Neural cell (in vitro differentiated cells): ENCODE measurements at regions not wholly inside any gene's neighbourhood (a gene's known extent, or its start where the extent isn't known, plus 50 kb on each side); places are given as distances from the start of the nearest gene placed in this dataset.

Source experiments
- H2AFZ ChIP-seq: fragments of 200-600, 300-800 bp; sonication (generic), shearing (Covaris generic); 2 replicates; pipeline ENCODE4 v1.6.0; 2014; ENCODE audit warnings: low read depth, mild to moderate bottlenecking, antibody characterized with exemption, low read length, moderate library complexity
- H3F3A ChIP-seq: fragments of 200-600 bp; shearing (Covaris generic); 2 replicates; pipeline ENCODE4 v1.6.1; 2016; ENCODE audit warnings: mild to moderate bottlenecking, moderate library complexity, mixed read lengths, antibody characterized with exemption, low read length; ENCODE audit not compliant: insufficient read depth, poor library complexity, severe bottlenecking
- H3K27ac ChIP-seq: fragments of 200-600, 300-800 bp; sonication (generic), shearing (Covaris generic); 2 replicates; pipeline ENCODE4 v1.5.1; 2014; ENCODE audit warnings: mild to moderate bottlenecking, low read length, moderate library complexity
- H3K27me3 ChIP-seq: fragments of 300-800, 200-600 bp; sonication (generic), shearing (Covaris generic); 2 replicates; pipeline ENCODE4 v1.6.0; 2014; ENCODE audit warnings: mild to moderate bottlenecking, low read depth, low read length, moderate library complexity; ENCODE audit not compliant: insufficient read depth
- H3K36me3 ChIP-seq: fragments of 300-800, 200-600 bp; sonication (generic), shearing (Covaris generic); 2 replicates; pipeline ENCODE4 v1.5.1; 2014; ENCODE audit warnings: mild to moderate bottlenecking, antibody characterized with exemption, low read length, moderate library complexity; ENCODE audit not compliant: insufficient read depth
- H3K4me2 ChIP-seq: fragments of 300-800, 200-600 bp; sonication (generic), shearing (Covaris generic); 2 replicates; pipeline ENCODE4 v1.6.0; 2014; ENCODE audit warnings: mild to moderate bottlenecking, low read length
- H3K4me3 ChIP-seq: fragments of 300-800, 200-600 bp; sonication (generic), shearing (Covaris generic); 2 replicates; pipeline ENCODE4 v1.5.1; 2014; ENCODE audit warnings: mild to moderate bottlenecking, low read length, moderate library complexity
- H3K79me2 ChIP-seq: fragments of 200-600 bp; shearing (Covaris generic); replicated peaks from 2 replicates; pipeline ENCODE4 v1.6.0; 2014; ENCODE audit warnings: mild to moderate bottlenecking, low read length, moderate library complexity; ENCODE audit not compliant: insufficient read depth
- H3K9ac ChIP-seq: fragments of 300-800, 200-600 bp; sonication (generic), shearing (Covaris generic); 2 replicates; pipeline ENCODE4 v1.6.1; 2016; ENCODE audit warnings: mild to moderate bottlenecking, low read length, mixed read lengths
- H3K9me2 ChIP-seq: fragments of 200-600 bp; shearing (Covaris generic); 2 replicates; pipeline ENCODE4 v1.6.1; 2016; ENCODE audit warnings: mild to moderate bottlenecking, low read length, mixed read lengths; ENCODE audit not compliant: insufficient read depth
- H3K9me3 ChIP-seq: fragments of 200-600, 300-800 bp; sonication (generic), shearing (Covaris generic); 2 replicates; pipeline ENCODE4 v1.6.1; 2016; ENCODE audit warnings: mild to moderate bottlenecking, mixed run types, low read length, moderate library complexity, mixed read lengths
- H4K20me1 ChIP-seq: fragments of 200-600 bp; shearing (Covaris generic); 2 replicates; pipeline ENCODE4 v1.6.1; 2016; ENCODE audit warnings: mild to moderate bottlenecking, mixed run types; ENCODE audit not compliant: insufficient read depth
- CTCF ChIP-seq: fragments of 450-650 bp; IDR thresholded peaks from 2 replicates; pipeline ENCODE4 v1.5.1; 2014; ENCODE audit warnings: antibody characterized with exemption, mild to moderate bottlenecking, moderate library complexity; ENCODE audit not compliant: poor library complexity, severe bottlenecking
- EP300 ChIP-seq: fragments of 450-650 bp; conservative IDR thresholded peaks from 2 replicates; pipeline ENCODE4 v1.6.1; 2014; ENCODE audit warnings: antibody characterized with exemption, mild to moderate bottlenecking, moderate library complexity; ENCODE audit not compliant: poor library complexity, severe bottlenecking
- EZH2 ChIP-seq: fragments of 200-600, 300-800 bp; shearing (Covaris generic), sonication (generic); IDR thresholded peaks from 2 replicates; pipeline ENCODE4 v1.6.1; 2014; ENCODE audit warnings: antibody characterized with exemption, low read length, borderline replicate concordance, mild to moderate bottlenecking; ENCODE audit not compliant: insufficient read depth, poor library complexity, severe bottlenecking
- MXI1 ChIP-seq: fragments of 450-650 bp; conservative IDR thresholded peaks from 2 replicates; pipeline ENCODE4 v1.6.1; 2014; ENCODE audit warnings: antibody characterized with exemption, mild to moderate bottlenecking; ENCODE audit not compliant: poor library complexity, severe bottlenecking
- POLR2AphosphoS5 ChIP-seq: IDR thresholded peaks from 2 replicates; pipeline ENCODE4 v1.6.1; 2012
- RAD21 ChIP-seq: fragments of 450-650 bp; conservative IDR thresholded peaks from 2 replicates; pipeline ENCODE4 v1.6.1; 2014; ENCODE audit warnings: antibody characterized with exemption, mild to moderate bottlenecking, moderate library complexity
- REST ChIP-seq: IDR thresholded peaks from 2 replicates; pipeline ENCODE4 v1.6.1; 2012; ENCODE audit warnings: borderline replicate concordance
- SMC3 ChIP-seq: fragments of 450-650 bp; conservative IDR thresholded peaks from 2 replicates; pipeline ENCODE4 v1.6.1; 2014; ENCODE audit warnings: antibody characterized with exemption, mild to moderate bottlenecking, moderate library complexity; ENCODE audit not compliant: poor library complexity
- TAF1 ChIP-seq: IDR thresholded peaks from 2 replicates; pipeline ENCODE4 v1.6.1; 2012; ENCODE audit warnings: low read depth

- H3K27ac ChIP-seq, result no peak overlapping the region
- H3K4me2 ChIP-seq, result no peak overlapping the region
- H3K9me3 ChIP-seq, result peaks cover 3% of the 10 kb centered on the region
- H3K4me3 ChIP-seq, result no peak overlapping the region
- TF ChIP-seq EP300, result no peak
- TF ChIP-seq SMC3, result no peak
- H3K79me2 ChIP-seq, result no peaks in the 10 kb centered on the region
- H3K9ac ChIP-seq, result no peak overlapping the region
- no peaks in the 10 kb centered on the region for H3F3A ChIP-seq
- no peaks in the 10 kb centered on the region for H4K20me1 ChIP-seq
- H3K9me2 ChIP-seq, result no peaks in the 10 kb centered on the region
- H3K36me3 ChIP-seq, result no peaks in the 10 kb centered on the region
- H2AFZ ChIP-seq, result no peak overlapping the region
- no peaks in the 10 kb centered on the region for H3K27me3 ChIP-seq
These were observed 215.6 kb downstream of the FOXG1 start for GRCh38 chr14:28982228-28982627.

GRCh38 chr14:28983279-28983678, 216.7 kb downstream of the FOXG1 start:
- Histone ChIP-seq H3K27ac (no peak overlapping the region), H3F3A (no peaks in the 10 kb centered on the region), H3K79me2 (no peaks in the 10 kb centered on the region), H3K9me2 (no peaks in the 10 kb centered on the region), H3K9me3 (peaks cover 3% of the 10 kb centered on the region), H3K27me3 (no peaks in the 10 kb centered on the region), H4K20me1 (no peaks in the 10 kb centered on the region), H3K4me2 (no peak overlapping the region), H3K36me3 (no peaks in the 10 kb centered on the region), H3K9ac (no peak overlapping the region), H2AFZ (no peak overlapping the region), H3K4me3 (no peak overlapping the region)
- no peak for TF ChIP-seq MXI1
- no peak for TF ChIP-seq EZH2
- no peak for TF ChIP-seq SMC3
- no peak for TF ChIP-seq RAD21
- TF ChIP-seq EP300, result no peak
- TF ChIP-seq REST, result no peak
- no peak for TF ChIP-seq POLR2AphosphoS5
- no peak for TF ChIP-seq TAF1
- TF ChIP-seq CTCF, result no peak

GRCh38 chr14:28987516-28987915, 220.9 kb downstream of the FOXG1 start:
- Histone ChIP-seq H4K20me1 (no peaks in the 10 kb centered on the region), H3K36me3 (no peaks in the 10 kb centered on the region), H2AFZ (no peak overlapping the region), H3F3A (no peaks in the 10 kb centered on the region), H3K79me2 (no peaks in the 10 kb centered on the region), H3K4me3 (no peak overlapping the region), H3K9me2 (no peaks in the 10 kb centered on the region), H3K27me3 (no peaks in the 10 kb centered on the region), H3K9ac (no peak overlapping the region), H3K27ac (no peak overlapping the region), H3K4me2 (no peak overlapping the region), H3K9me3 (no peaks in the 10 kb centered on the region)
- TF ChIP-seq RAD21 (no peak), MXI1 (no peak), EP300 (no peak), SMC3 (no peak), EZH2 (no peak), POLR2AphosphoS5 (no peak), CTCF (no peak), REST (no peak), TAF1 (no peak)
